KBM-7 (cell line): ENCODE measurements at regions not wholly inside any gene's neighbourhood (a gene's known extent, or its start where the extent isn't known, plus 50 kb on each side); places are given as distances from the start of the nearest gene placed in this dataset.

Source experiments
- DNase-seq: peaks from one replicate; pipeline ENCODE4 v3.0.0-alpha.2; 2015
- in situ Hi-C: fragments of 300-500 bp; cut with MboI; formaldehyde crosslinking; loops from 2 replicates; pipeline ENCODE4 v1.14.3; 2020; ENCODE audit warnings: low sequenced_read_pairs, low pct_unique_long_range_greater_than_20kb, mixed read lengths

- DNase-seq = no peak
- in situ Hi-C loops = loop anchor here (25.0 kb wide), 1 partner anchor 320 kb away; no protein-coding TSS in a partner anchor
These were observed 134.8 kb upstream of the ARHGAP5 start for GRCh38 chr14:31942166-31942841.

GRCh38 chr14:31943217-31943799 lies 133.8 kb upstream of the ARHGAP5 start:
- no peak for DNase-seq
- in situ Hi-C loops = loop anchor here (25.0 kb wide), 1 partner anchor 319 kb away; no protein-coding TSS in a partner anchor

DNA sequence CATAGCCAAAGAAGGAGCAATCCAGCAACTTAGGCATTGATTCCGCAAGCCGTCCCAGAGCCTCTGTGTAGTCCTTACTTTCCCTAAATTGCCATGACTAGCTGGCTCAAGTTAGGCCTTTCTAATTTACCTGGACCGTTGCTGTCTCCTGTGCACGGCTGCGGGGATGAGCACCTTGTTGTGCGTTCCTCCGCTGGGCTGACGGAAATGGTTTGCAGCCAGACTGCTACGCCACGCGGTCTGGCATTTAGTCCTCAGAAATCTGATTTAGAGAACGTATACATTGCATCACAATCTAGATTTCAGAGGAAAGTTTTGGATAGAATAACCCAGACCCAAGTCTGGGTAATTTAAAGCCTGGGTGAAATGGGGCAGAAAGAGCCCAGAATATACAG lies 133.2 kb upstream of the ARHGAP5 start:
- in situ Hi-C loops = loop anchor here (25.0 kb wide), 1 partner anchor 318 kb away; no protein-coding TSS in a partner anchor
- no peak for DNase-seq

DNA sequence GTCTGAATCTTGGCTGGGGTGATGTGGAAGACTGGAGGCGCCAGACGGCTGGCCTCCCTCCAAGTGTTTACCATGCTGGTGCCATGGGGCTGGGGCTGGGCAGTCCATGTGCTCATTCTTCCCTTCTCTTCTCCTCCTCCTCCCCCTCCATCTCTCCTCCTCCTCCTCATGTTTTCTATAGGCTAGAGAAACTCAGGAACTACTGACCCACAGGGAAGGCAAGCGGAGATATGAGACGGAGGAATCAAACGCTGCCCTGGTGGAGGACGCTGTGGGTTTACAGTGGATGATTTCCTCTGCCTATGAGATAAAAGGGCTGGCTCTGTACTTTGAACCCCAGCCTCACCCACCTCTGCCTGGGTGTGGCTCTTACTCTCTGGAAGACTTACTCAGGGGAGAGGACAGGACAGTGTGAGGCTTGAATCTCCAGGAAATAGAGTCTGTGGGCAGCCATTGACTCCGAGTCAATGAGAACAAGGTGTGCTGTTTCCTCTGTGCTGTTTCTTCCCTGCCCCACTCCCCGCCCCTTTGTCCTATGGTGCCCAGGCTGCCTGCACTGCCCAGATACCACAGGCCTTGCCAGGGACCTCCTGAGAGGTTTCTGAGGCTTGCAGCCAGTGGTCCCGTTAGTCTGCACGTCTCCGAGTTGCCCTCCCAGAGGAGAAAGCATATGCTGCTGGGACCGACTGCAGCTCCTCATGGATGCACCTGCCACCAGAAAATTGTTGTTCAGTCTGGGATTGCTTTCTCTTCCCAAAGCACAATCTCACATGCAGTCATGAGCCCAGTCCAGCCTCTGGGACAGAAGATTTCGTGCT lies 132.6 kb upstream of the ARHGAP5 start:
- in situ Hi-C loops = loop anchor here (25.0 kb wide), 1 partner anchor 318 kb away; no protein-coding TSS in a partner anchor
- no peak for DNase-seq

DNA sequence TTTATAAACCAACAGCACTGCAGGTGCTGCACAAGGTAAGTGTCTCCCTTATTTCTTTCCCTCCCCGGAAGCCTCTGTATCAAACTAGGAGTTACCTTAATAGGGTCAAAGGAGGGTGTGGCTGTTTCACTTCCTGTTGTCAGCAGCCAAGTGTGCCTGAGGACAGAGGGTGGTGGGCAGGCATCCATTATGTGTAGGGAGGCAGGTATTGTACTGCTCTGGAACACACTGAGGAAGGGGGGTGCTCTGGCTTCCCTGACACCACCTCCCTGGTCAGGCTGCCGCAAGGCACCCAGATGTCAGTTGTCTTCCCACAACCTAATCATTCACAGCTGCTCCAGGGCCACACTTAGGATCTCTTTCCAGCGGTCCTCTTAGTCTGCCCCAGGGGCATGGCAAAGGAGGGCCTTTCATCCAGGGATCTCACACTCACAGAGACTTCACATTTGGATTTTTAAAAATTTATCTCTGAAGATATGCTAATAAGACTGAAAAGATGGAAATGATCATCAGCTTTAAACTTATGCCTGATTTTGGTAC lies 132.0 kb upstream of the ARHGAP5 start:
- in situ Hi-C loops = loop anchor here (25.0 kb wide), 1 partner anchor 317 kb away; no protein-coding TSS in a partner anchor

DNA sequence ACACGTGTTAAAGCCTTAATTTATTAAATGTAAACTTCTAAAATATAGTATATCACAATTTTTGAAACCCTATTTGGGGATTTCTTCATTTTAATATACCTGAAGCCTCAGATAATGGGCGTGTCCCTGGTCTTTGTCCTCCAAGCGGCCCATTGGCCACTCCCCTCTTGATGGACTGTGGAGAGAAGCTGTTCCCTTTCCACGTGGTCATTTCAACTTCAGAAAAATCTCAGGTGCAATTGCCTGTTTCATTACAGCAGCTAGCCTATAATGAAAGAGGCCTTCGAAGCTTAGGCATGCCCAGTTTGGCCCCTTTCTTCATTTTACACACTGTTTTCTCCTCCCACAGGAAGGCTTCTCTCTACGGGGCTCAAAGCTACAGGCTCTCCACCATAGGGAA lies 131.4 kb upstream of the ARHGAP5 start:
- in situ Hi-C loops = loop anchor here (25.0 kb wide), 1 partner anchor 317 kb away; no protein-coding TSS in a partner anchor
- DNase-seq = no peak

More for the DNA sequence above, 132.0 kb upstream of the ARHGAP5 start:
- DNase-seq = no peak

- in situ Hi-C loops = loop anchor here (25.0 kb wide), 1 partner anchor 315 kb away; no protein-coding TSS in a partner anchor
- no peak for DNase-seq
These were observed 130.0 kb upstream of the ARHGAP5 start for GRCh38 chr14:31947076-31947475.

DNA sequence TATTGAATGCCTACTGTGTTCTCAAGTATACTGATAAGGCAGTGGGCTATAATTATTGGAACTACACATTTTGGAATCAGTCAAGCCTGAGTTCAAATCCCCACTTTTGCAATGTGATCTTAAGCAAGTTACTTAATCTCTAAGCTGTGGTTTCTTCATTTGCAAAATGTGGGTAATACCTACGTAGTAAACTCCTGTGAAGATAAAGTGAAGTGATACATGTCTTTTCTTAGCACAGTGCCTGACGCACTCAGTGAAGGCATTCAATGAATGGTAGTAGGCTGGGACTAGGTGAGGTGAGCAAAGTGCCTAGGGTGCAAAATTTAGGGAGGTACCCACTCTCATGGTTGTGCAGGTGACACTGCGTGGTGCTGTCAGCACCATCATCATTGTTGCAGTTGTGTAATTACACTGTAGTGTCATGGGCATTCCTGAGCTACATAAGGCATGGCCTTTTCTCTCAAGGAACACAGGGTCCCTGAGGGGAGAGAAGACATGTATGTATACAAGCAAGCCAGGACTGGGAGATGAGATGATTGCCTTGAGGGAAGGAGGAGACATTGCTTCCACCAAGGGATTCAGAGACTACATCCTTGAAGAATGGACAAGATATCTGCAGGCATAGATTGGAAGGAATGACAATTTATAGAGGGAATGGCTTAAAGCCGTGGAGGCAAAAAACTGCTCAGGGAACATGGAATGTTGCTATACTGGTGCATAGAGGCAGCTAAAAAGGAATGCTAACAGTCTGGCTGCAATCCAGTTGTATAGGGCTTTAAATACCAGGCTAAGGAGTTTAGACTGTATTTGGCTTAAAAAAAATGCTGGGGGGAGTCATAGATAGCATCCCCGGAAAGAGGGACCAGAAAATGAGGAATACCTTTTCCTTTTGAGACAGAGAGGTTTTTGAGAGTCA lies 129.2 kb upstream of the ARHGAP5 start:
- no peak for DNase-seq
- in situ Hi-C loops = loop anchor here (25.0 kb wide), 1 partner anchor 314 kb away; no protein-coding TSS in a partner anchor

DNA sequence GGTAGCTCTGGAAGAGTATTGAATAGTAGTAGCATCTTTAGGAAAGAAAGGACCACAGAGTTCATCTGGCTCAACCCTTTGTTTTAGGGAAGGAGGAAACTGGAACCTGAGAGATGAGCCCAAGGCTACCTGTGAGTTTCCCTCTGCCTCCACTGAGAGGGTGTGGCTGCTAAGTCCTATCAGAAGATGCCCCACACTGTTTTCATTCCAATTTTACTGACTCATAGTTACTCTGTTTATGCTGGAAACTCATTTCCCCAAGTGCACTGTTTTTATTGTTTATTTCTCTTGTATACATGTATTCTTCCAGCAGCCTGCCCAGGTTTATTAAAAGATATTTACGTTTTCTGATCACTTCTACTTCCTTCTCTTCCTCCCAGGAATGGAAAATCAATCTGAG lies 127.4 kb upstream of the ARHGAP5 start:
- in situ Hi-C loops = loop anchor here (25.0 kb wide), 1 partner anchor 313 kb away; no protein-coding TSS in a partner anchor
- no peak for DNase-seq

GRCh38 chr14:31950331-31950730 lies 126.8 kb upstream of the ARHGAP5 start:
- in situ Hi-C loops = no loop called here
- no peak for DNase-seq

- no peak for DNase-seq
- in situ Hi-C loops = no loop called here
These were observed 126.1 kb upstream of the ARHGAP5 start for GRCh38 chr14:31950764-31951637.

GRCh38 chr14:31951638-31951964 lies 125.5 kb upstream of the ARHGAP5 start:
- in situ Hi-C loops = no loop called here

DNA sequence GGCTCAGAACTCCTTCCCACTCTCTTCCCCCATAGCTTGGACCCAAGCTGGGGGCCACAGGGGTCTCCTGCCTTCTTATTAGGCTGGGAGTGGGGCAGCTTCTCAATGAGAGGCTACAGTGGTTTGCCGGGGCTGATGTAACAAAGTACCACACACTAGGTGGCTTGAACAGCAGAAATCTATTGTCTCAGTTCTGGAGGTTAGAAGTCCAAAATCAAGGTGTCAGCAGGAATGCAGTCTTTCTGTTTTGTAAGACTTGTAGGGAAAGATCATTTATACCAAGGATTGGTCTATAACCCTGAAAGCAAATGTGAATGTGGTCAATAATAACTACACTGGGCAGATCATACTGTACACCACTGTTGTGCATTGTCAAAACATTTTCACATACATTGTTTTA lies 124.5 kb upstream of the ARHGAP5 start:
- no peak for DNase-seq
- in situ Hi-C loops = no loop called here

More at GRCh38 chr14:31951638-31951964, 125.5 kb upstream of the ARHGAP5 start:
- no peak for DNase-seq

- no peak for DNase-seq
- in situ Hi-C loops = no loop called here
These were observed 123.9 kb upstream of the ARHGAP5 start for GRCh38 chr14:31953210-31953609.

GRCh38 chr14:31954991-31955390 lies 122.1 kb upstream of the ARHGAP5 start:
- no peak for DNase-seq
- in situ Hi-C loops = no loop called here

GRCh38 chr14:31955936-31956579 lies 121.0 kb upstream of the ARHGAP5 start:
- in situ Hi-C loops = no loop called here
- no peak for DNase-seq

DNA sequence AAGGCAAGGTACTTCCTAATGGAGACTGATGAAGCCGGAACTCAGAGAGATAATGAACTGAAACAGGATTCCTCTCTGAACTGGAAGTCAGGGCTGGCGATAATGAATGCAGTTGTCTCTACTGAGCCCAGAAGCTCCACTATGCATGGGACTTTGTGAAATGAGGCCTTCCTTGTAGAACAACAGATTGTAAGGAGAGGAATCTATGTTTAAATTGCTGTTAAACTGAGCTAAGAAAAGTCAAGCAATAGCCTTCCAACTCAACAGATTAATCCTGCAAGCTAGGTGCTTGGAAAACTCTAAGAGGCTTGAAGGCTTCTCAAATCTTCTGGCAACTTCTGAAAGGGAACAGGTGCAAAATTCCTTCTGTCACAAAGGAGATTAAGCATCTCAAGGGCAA lies 119.5 kb upstream of the ARHGAP5 start:
- DNase-seq = no peak
- in situ Hi-C loops = no loop called here
